HG03159 (cell line): ENCODE measurements at regions not wholly inside any gene's neighbourhood (a gene's known extent, or its start where the extent isn't known, plus 50 kb on each side); places are given as distances from the start of the nearest gene placed in this dataset.

Experiments
- ATAC-seq: cut with Tn5 transposase; IDR thresholded peaks from one replicate; pipeline ENCODE4 v1.9.1; 2021; ENCODE audit warnings: mild to moderate bottlenecking, moderate library complexity; ENCODE audit not compliant: unreplicated experiment

DNA sequence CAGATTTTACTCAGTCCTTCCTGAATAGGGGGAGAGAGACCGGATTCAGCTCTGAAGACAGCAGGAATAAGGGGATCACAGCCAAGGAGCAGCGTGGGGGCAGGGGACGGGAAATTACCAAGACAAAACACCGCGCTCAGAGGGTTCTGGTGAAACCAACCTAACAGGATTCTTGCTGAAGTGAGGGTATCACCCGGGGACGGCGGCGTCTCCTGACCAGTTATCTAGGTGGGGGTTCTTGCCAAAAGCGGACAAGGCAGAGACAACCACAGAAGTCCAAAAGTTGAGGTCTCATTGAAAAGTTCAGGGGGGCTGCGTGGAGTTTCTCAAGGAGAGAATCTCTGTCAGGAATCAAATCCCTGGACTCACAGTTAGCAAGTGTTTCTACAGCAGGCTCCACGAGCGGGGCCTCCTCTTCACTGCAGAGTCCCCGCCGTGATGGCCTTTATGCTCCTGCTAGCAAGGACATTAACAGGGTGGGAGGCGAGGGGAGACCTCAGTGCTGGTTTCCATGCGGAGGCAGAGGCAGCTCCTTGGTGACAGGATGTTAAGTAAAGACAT is 291.0 kb downstream of the BRD1 start:
- ATAC-seq = no peak

DNA sequence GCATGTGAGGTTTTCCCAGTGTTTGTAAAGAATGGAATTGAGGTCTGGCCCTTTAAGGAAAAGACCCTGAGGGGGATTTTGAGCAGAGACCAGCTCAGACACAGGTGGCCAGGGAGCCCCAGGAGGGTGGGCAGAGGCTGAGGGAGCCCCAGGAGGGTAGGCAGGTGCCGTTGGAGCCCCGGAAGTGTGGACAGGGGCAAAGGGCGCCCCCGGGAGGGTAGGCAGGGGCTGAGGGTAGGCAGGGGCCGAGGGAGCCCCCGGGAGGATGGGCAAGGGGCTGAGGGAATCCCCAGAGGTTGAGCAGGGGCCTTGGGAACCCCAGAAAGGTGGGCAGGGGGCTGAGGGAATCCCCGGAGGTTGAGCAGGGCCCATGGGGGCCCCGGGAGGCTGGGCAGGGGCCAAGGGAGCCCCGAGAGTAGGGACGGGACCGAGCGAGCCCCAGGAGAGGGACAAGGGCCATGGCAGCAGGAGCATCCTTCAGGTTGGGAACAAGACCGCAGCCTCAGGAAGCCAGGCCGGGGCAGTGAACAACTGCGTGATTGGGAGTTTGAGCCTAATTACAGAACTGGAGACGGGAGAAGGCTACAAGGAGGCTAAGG is 292.0 kb downstream of the BRD1 start:
- ATAC-seq = no peak

DNA sequence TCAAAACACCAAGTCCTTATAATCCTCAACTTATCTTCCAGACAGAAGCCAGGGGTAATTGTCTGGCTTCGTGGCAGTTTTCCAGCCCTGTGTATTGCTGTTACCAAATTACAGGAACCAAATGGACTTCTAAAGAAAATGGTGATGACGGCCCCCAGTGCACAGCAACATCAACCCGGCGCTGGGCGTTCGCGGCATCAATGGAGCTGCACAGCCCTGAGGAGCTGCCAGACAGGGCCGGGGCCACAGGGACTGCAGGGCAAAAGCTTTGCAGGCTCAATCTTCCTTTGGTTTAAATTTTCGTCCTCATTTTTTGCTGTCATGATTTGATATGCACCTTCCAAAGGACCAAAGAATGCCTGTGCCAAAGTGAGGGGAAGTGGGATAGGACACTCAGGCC is 292.5 kb downstream of the BRD1 start:
- ATAC-seq = no peak

DNA sequence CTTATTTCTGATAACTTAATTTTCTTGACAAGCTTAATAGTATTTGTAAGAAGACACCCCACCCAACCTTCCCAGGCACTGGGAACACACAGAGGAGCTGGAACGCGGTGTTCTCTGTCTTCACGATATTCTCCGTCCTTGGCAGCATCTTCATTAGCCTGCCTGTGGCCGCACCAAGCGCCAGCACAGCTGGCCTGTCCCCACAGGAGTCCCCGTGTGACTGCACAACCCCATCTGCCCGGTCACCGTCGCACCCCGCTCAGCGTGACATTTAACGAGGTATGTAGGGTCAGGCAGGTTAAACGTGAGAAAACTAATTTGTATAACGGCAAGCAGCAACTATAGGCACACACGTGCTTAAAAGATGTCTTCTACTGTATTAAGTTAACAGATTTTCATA is 293.3 kb downstream of the BRD1 start:
- no peak for ATAC-seq

DNA sequence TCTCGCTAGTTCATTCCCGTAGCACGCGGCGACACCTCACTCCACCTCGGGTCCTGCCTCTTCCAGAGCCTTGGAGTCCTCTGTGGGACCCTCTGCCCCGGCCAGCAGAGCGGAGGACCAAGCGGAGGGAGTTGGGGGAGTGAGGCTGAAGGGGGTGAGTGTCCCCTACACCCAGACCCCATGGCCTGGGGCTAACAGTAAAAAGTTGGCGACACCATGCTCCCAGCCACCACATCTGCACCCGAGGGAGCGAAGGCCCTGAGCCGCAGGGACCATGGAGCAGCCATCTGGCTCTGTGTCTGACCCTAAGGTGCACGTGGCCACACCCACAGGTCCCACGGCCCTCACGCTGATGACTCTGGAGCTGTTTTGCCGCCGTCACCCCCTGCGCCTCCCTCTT is 293.8 kb downstream of the BRD1 start:
- no peak for ATAC-seq

DNA sequence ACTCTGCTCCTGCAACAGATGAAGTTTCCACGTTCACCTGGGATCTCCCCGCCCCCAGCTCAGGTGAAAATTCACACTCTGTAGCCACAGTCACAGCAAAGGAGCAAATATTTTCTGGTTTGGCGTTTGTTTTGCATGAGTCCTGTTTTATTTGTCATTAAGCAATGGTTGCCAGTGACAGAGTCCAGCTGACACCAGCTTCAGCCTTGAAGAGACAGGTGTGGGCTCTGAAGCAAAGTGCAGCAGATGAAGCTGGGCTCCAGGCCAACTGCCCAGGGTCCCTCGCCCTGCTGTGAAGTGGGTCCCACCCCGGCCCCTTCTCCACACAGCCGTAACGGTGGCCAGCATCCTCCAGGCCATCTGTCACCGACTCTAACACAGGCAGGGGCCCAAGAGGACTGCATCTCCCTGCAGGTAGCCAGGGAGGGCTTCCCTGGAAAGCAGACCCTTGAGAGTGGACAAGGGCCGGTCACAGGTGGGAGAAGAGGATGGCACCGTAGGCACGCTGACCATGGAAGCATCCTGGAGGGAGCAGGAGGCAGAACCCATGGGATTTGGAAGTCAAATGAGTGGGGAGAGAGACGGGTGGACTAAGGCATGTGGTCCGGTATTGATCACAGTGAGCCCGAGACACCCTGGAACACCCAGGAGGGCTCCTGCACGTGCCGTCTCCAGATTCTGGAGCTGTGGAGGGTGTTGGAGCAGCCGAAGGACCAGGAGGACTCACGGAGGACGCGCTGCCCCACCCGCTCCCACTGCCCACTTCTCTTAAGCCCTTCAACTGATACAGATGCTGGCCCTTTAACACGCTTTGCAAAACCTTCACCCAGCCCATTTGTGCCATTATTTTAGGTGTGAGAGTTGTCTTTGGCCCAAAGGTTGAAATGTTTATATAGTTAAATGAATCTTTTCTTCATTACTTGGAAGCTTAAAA is 294.5 kb downstream of the BRD1 start:
- no peak for ATAC-seq

DNA sequence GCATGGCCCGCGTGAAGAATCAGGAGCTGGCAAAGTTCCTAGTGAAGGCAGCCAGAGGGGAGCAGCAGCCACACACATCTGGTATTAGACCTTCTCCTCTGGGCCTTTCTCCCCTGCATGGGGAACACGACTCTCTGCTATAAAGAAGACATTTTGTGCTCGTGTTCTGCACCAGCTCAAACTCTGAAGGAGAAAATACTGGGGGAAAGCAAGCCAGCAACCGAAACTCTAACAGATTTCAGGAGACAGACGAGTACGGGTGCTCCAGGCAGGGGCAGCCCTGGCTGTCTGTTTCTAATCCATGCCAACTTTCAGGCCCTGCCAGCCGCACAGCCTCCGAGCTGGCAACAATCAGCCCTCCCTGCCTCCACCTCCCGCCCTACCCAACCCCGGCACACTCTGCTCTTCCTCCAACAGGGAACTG is 296.3 kb downstream of the BRD1 start:
- no peak for ATAC-seq

DNA sequence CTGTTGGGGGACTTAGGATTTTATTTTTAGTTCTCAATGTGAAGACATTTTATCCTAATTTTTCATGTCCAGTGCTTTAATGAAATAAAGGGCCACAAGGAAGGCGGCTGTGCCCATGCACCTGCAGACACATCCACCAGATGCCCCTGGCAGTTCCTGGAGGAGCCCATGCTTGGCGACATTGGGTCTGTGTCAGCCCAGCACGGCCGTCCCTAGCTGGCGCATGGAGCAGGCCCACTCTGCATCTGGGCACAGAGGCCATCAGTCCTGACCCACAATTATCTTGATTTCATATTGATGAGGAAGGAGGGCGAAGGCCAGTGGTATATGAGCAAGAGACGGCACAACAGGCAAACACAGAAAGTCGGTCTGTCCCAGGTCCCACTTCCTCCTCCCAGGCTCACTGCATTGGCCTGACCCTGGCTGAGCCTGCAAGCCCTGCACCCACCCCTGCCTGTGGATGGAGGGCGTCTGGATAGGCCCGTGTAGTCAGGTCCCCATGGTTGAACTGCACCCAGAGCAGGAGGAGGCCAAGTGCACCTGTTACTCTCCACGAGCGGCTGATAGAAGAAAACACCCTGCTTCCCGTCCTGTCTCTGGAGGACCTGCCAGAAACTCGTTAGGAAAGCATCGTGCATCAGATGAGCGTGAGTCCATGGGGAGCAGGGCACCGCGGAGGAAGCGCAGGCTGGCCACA is 296.9 kb downstream of the BRD1 start:
- no peak for ATAC-seq

DNA sequence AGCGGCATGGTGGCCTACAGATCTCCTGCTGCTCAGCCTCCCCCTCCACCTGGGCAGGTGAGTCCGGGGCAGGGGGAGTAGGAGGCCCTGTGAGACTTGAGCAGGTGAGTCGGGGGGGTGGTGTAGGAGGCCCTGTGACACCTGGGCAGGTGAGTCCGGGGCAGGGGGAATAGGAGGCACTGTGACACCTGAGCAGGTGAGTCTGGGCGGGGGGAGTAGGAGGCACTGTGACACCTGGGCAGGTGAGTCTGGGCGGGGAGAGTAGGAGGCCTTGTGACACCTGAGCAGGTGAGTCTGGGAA is 299.3 kb downstream of the BRD1 start:
- ATAC-seq = no peak

DNA sequence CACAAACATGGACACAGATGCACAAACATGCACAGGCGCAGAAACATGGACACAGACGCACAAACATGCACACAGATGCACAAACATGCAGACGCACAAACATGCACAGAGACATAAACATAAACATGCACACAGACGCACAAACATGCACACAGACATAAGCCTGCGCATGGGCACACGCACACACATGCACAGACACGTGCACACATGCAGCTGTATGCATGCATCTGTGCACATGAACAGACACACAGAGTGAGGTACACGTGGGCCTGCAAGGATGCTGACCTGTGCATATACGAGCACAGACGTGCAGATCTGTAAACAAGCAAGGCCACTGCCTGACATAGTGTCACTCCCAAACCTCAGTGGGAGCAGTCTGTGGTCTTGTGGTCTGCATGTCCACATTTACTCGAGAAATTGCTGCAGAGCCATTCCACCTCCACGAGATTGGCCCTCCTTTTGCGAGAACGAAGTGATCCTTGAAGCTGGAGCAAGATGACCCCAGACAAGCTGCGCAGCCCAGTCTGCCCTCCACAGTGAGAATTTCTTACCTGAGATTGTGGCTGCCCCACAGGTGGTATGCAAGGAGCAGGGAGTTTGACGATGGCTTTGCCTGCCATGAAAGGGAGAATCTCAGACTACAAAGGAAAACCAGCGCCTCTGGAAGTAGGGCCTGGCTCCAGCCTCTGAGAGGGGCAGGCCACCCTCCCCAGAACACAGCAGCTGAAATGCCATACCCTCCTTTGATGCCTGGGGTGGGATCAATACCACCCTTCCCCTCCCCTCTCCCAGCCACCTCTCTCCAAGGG is 299.9 kb downstream of the BRD1 start:
- ATAC-seq = no peak

DNA sequence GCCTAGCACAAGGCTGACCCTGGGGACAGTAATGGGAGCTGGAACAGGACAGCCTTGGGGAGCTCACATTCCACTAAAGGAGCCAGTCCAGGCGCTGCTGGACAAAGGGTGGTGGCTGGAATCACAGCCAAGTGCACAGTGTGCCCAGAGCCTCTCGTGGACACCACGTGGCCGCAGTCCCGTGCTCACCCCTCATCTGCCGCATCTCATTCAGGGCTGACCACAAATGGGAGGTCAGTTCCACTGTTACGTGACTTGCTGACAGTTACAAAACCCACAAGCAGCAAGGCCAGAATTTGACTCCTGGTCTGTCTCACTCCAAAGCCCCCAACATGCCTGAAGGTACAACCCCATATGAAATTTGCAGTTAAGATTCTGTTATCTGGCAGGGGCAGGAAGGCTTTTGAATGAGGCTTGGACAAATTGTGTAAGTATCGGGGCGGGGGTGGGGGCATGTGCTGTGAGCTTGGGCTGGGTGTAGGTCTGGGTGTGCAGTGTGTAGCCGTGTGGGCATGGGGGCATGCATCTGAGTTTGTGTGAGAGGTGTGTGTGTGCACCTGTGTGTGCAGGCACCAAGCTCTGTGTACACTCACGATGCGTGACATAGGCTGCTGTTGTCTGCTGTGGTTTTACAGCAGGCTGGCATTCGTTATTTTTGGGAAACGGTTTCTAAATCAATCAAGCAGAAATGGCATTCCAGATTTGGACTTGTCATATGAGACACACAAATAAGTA is 301.7 kb downstream of the BRD1 start:
- no peak for ATAC-seq

DNA sequence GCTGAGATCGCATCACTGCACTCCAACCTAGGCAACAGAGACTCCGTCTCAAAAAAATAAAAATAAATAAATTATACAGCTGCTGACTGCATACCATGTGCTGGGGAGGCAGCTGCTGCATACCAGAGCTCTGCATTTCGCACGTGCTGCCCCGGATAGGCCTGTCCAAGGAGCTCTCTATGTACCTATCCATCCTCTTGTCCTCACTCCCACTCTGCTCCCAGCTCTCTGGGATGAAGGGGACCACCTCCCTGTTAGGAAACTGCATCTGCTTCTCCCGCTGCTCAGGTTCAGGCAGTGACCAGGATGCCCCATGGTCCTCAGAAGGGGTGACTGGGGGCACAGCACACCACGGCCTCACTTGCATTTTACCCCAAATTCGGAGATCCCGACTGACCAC is 302.3 kb downstream of the BRD1 start:
- ATAC-seq = no peak

DNA sequence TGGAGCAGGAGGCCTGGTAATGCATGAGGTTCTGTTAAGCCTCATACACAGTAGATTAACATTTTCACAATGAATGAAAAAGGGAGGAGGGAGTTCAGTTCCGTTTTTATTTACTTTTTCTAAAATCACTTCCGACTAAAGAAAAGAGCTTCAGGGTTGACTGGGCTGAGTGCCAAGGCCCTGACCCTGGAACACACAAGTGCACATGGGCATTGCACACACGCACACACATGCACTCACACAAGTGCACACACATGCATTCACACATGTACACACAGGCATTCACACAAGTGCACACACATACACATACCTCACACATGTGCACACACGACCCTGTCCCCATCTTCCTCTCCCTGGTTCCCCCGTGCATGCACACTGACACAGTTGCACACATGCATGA is 303.3 kb downstream of the BRD1 start:
- no peak for ATAC-seq

DNA sequence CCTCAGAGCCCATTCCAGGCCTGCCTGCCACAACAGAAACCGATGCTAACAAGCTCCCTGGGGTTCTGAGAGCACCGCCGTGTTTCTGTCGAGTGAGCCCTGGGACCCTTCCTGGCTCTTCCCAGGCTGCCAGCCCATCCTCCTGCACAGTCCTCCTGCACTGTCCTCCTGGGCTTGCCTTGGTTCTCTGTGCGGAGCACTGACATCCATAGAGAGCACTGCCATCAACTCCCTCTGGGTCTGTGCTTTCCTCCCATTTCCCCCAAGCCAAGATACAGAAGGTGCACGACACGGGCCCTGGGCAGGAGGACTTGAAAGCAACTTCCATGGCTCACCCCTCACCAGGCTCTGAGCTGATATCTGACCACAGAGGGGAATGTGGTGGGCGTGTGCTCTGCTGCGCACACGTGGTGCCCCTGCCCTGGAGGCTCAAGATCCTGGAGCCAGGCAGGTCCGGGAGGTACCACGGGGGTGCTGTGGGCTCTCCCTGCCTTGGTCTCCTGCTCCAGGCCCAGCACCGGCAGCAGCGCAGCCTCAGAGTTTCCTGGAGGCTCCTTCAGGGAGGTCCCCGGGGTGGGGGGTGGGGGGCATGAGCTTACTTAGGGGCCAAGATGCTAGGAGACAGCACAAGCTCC is 304.2 kb downstream of the BRD1 start:
- no peak for ATAC-seq

DNA sequence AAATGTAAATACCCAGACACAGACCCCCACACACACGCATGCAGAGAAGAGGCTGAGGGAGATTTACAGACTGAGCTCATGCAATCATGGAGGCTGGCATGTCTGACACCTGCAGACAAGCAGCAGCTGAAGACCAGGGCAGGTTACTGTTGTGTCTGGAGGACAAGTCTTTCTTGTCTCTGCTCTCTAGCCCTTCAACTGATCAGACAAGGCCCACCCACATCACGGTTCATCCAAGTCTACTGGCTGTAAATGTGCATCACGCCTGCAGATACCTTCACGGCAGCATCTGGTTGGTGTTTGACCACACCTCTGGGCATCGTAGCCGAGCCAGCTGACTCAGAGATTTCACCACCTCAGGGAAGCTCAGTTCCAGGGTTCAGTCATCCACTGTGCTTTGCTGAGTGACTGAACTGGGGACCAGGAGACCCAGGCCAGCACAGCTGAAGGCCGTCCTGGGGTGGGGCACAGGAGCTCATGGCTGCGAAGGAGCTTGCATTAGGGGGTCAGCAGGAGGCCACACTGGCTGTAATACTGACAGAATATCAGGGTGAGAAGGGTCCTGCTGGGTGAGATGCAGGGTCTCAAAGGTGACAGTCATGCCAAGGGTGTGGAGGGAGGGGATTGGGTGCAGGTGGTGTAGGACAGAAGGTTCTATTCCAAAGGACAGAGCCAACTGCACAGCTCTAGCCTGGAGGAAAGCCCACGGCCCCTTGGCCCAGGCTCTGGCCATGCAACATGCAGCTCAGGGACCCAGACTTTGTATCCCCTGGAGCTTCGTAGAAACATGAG is 304.9 kb downstream of the BRD1 start:
- ATAC-seq = no peak

DNA sequence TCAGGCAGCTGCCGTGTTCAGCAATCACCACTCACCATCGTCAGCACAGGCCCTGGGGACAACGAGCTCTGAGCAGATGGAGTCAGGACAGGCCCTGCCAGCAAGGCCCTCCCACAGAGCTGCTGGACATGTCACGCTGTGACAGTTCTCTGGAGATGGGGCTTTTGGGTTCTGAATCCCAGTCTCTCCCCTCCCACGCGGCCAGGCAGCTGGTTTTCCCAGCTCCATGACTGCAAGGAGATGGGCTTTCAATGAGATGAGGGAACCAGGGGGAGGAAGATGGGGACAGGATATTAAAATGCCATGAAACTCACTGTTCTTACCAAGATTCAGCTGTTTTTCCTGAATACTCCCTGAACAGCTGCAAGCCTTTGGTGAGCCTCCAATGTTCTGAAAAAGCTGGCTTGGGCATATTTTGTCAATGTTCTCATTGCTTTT is 305.9 kb downstream of the BRD1 start:
- ATAC-seq = no peak

DNA sequence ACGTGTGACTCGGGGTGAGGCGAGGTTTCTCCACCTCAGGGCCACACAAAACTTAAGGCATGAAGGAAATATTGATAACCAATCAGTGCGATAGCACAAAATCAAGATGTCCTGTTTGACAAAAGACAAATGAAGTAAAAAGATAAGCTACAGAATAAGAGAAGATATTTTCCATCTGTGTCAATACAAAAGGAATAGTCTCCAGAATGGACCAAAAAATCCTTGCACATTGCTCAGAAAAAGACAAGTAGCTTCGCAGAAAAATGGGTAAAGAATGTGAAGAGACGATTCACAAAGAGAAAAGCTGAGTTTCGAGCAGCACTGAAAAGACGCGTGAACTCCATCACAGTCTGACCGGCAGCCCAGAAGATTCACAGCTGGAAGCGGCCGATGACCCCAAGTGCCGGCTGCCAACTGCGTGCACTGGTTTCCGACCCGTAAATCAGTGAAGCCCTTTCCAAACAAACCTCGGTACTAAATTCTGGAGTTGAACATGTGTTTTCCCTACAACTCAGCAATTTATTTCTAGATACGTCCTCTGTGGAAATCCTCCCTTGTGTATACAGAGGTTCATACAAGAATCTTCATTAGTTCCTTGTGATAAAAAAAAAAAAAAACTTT is 308.4 kb downstream of the BRD1 start:
- no peak for ATAC-seq

DNA sequence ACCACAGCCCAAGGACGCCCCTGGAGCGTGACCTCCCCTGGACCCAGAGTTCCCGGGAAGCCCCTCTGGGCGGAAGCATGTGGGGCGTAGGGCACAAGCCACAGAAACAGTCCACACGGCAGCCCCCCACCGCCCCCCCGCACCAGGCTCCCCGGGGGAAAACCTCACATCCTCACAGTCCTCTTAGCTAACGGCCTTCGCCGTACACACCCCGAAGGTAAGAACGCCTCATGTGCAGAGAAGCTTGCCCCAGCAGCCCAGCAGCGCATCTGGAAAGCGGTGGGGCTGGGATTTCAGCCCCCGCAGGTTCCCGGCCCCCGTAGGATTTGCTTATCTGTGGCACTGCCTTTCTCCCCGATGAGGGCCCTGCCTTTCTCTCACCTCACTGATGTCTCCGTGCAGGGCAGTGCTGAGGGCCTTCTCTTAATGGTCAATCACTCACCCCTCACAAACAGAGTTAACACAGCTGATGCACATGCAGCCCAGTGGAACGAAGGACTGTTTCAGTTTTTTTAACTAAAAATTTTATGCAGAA is 309.2 kb downstream of the BRD1 start:
- ATAC-seq = no peak
